Natural killer cell (primary cell): ENCODE measurements at regions not wholly inside any gene's neighbourhood (a gene's known extent, or its start where the extent isn't known, plus 50 kb on each side); places are given as distances from the start of the nearest gene placed in this dataset.

Experiments used
- ATAC-seq, 3 donors: fragments of 150-1000 bp in 2 of 3; fragments of 200-7000 bp in 1 of 3; cut with Tn5 transposase; 1 replicate in 1 of 3; 2 replicates in 2 of 3; pipeline ENCODE4 v1.10.0; 2021; ENCODE audit warnings: mild to moderate bottlenecking in 2 of 3, moderate library complexity in 2 of 3
- DNase-seq, 2 donors: peaks; one replicate each; pipeline versions ENCODE4 v3.0.0 to v3.0.0-alpha.2; 2013 to 2021; ENCODE audit warnings: mixed read lengths in 1 of 2
- H3K27ac ChIP-seq: one replicate; pipeline ENCODE4 v1.5.1; 2013; ENCODE audit warnings: mild to moderate bottlenecking, low read length
- H3K27me3 ChIP-seq: one replicate; pipeline ENCODE4 v1.6.1; 2013; ENCODE audit warnings: low read length; ENCODE audit not compliant: control insufficient read depth, insufficient read depth
- H3K36me3 ChIP-seq: one replicate; pipeline ENCODE4 v1.6.1; 2013; ENCODE audit warnings: low read length; ENCODE audit not compliant: control insufficient read depth, insufficient read depth
- H3K4me1 ChIP-seq: one replicate; pipeline ENCODE4 v1.6.1; 2013; ENCODE audit warnings: low read length; ENCODE audit not compliant: control insufficient read depth, insufficient read depth
- H3K4me3 ChIP-seq: one replicate; pipeline ENCODE4 v1.5.1; 2013; ENCODE audit warnings: low read length
- H3K9me3 ChIP-seq: one replicate; pipeline ENCODE4 v1.6.1; 2013; ENCODE audit warnings: low read length; ENCODE audit not compliant: control insufficient read depth, insufficient read depth
- H3K27ac Mint-ChIP-seq, 2 donors: one replicate each; pipeline ENCODE4 v1.8.0; 2022; ENCODE audit warnings: mild to moderate bottlenecking in 2 of 2, mixed read lengths in 2 of 2, moderate library complexity in 1 of 2
- H3K27me3 Mint-ChIP-seq, 2 donors: one replicate each; pipeline ENCODE4 v1.8.0; 2022; ENCODE audit warnings: low read depth in 2 of 2, mixed read lengths in 2 of 2
- H3K36me3 Mint-ChIP-seq: one replicate; pipeline ENCODE4 v1.8.0; 2022; ENCODE audit warnings: mixed read lengths
- H3K4me1 Mint-ChIP-seq, 2 donors: one replicate each; pipeline ENCODE4 v1.8.0; 2022; ENCODE audit warnings: mixed read lengths in 2 of 2
- H3K4me3 Mint-ChIP-seq: one replicate; pipeline ENCODE4 v1.8.0; 2022; ENCODE audit warnings: mild to moderate bottlenecking, moderate library complexity, mixed read lengths
- H3K9me3 Mint-ChIP-seq, 2 donors: one replicate each; pipeline ENCODE4 v1.8.0; 2022; ENCODE audit warnings: mixed read lengths in 2 of 2
- CTCF ChIP-seq: fragments of 200-600 bp; IDR thresholded peaks from one replicate; pipeline ENCODE4 v1.8.0; 2022; ENCODE audit warnings: antibody characterized with exemption
- WGBS: methylation state at CpG from one replicate; pipeline ENCODE4 v1.1.7; 2013; ENCODE audit warnings: missing lambda C conversion rate; ENCODE audit not compliant: insufficient coverage; 5-methylcytosine and 5-hydroxymethylcytosine counted together
- intact Hi-C: fragments of 100-400 bp; cut with micrococcal nuclease; formaldehyde crosslinking; loops from one replicate; pipeline ENCODE4 v1.14.2; 2022

- no peaks in the 10 kb centered on the region for H3K9me3 ChIP-seq
- DNase-seq (no peak), ATAC-seq (no peak)
- Mint-ChIP-seq H3K4me3 (no peak overlapping the region), H3K4me1 (no peaks in the 10 kb centered on the region), H3K27me3 (peaks cover 0 to 17% of the 10 kb centered on the region in 2 donors), H3K9me3 (no peaks in the 10 kb centered on the region), H3K36me3 (no peaks in the 10 kb centered on the region), H3K27ac (no peak overlapping the region)
- no peaks in the 10 kb centered on the region for H3K4me1 ChIP-seq
- H3K27me3 ChIP-seq, result no peaks in the 10 kb centered on the region
- H3K4me3 ChIP-seq, result no peak overlapping the region
- no peaks in the 10 kb centered on the region for H3K36me3 ChIP-seq
- intact Hi-C loops, result no loop called here
- 92% methylated on average over 6 of the region's 6 CpGs for WGBS
- no peak overlapping the region for H3K27ac ChIP-seq
- no peak for TF ChIP-seq CTCF
Observed at GRCh38 chr9:135324329-135324728, 155.3 kb upstream of the PPP1R26 start.

- WGBS, result 84% methylated on average over 7 of the region's 7 CpGs
- Histone ChIP-seq H3K27me3 (no peaks in the 10 kb centered on the region), H3K27ac (no peak overlapping the region), H3K4me3 (no peak overlapping the region), H3K9me3 (no peaks in the 10 kb centered on the region), H3K4me1 (no peaks in the 10 kb centered on the region), H3K36me3 (no peaks in the 10 kb centered on the region)
- Mint-ChIP-seq H3K4me3 (no peak overlapping the region), H3K36me3 (no peaks in the 10 kb centered on the region), H3K4me1 (no peaks in the 10 kb centered on the region), H3K27ac (no peak overlapping the region), H3K9me3 (no peaks in the 10 kb centered on the region), H3K27me3 (peaks cover 5 to 17% of the 10 kb centered on the region in 2 donors)
- TF ChIP-seq CTCF, result no peak
- ATAC-seq (no peak), DNase-seq (no peak)
- intact Hi-C loops, result no loop called here
Observed at GRCh38 chr9:135326141-135326540, 153.4 kb upstream of the PPP1R26 start.

GRCh38 chr9:135326633-135327152 is 152.9 kb upstream of the PPP1R26 start:
- Histone ChIP-seq H3K27ac (no peak overlapping the region), H3K4me3 (no peak overlapping the region), H3K36me3 (no peaks in the 10 kb centered on the region), H3K9me3 (no peaks in the 10 kb centered on the region), H3K4me1 (no peaks in the 10 kb centered on the region), H3K27me3 (no peaks in the 10 kb centered on the region)
- DNase-seq (no peak), ATAC-seq (no peak)
- H3K4me1 Mint-ChIP-seq, result no peaks in the 10 kb centered on the region
- TF ChIP-seq CTCF, result no peak
- peaks cover 7 to 17% of the 10 kb centered on the region in 2 donors for H3K27me3 Mint-ChIP-seq
- no peak overlapping the region for H3K4me3 Mint-ChIP-seq
- WGBS, result 91% methylated on average over 11 of the region's 11 CpGs
- H3K36me3 Mint-ChIP-seq, result no peaks in the 10 kb centered on the region
- intact Hi-C loops, result no loop called here
- no peak overlapping the region for H3K27ac Mint-ChIP-seq
- H3K9me3 Mint-ChIP-seq, result no peaks in the 10 kb centered on the region
